Esophagus muscularis mucosa (tissue), 3 donors: ENCODE measurements at regions not wholly inside any gene's neighbourhood (a gene's known extent, or its start where the extent isn't known, plus 50 kb on each side); places are given as distances from the start of the nearest gene placed in this dataset.

ENCODE experiments used
- POLR2AphosphoS5 ChIP-seq, 2 donors: sonication (generic); formaldehyde crosslinking; IDR thresholded peaks; one replicate each; pipeline ENCODE4 v1.6.1; 2017; ENCODE audit warnings: antibody characterized with exemption in 2 of 2
- TF ChIP-seq, protein P1 (sequence below), 3 experiments: fragments of 200-600 bp in 2 of 3; fragments of 450-650 bp in 1 of 3; sonication (generic) in 2 of 3; IDR thresholded peaks; one replicate each; pipeline ENCODE4 v1.5.1; 2017 to 2019; ENCODE audit warnings: antibody characterized with exemption in 3 of 3, mild to moderate bottlenecking in 2 of 3, moderate library complexity in 1 of 3

DNA sequence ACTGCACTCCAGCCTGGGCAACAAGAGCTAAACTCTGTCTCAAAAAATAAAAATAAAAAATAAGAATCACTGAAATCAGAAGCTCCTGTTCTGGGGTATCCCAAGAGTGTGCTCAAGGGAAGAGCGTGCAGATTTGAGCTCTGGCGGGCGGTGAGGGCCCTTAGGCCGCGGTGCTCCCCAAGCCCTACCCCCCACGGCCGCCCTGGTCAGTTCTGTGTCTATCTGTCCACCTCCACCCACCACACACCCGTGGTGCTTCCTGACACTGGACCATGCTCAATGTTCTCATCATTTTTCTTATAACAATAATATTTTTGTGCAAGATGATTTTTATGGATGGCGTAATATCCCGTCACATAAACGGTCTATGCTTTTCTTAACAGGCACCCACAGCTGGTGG lies 71.1 kb downstream of the RTL6 start:
- TF ChIP-seq, protein P1, sequence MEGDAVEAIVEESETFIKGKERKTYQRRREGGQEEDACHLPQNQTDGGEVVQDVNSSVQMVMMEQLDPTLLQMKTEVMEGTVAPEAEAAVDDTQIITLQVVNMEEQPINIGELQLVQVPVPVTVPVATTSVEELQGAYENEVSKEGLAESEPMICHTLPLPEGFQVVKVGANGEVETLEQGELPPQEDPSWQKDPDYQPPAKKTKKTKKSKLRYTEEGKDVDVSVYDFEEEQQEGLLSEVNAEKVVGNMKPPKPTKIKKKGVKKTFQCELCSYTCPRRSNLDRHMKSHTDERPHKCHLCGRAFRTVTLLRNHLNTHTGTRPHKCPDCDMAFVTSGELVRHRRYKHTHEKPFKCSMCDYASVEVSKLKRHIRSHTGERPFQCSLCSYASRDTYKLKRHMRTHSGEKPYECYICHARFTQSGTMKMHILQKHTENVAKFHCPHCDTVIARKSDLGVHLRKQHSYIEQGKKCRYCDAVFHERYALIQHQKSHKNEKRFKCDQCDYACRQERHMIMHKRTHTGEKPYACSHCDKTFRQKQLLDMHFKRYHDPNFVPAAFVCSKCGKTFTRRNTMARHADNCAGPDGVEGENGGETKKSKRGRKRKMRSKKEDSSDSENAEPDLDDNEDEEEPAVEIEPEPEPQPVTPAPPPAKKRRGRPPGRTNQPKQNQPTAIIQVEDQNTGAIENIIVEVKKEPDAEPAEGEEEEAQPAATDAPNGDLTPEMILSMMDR (IDR thresholded peaks at IDR 0.05) = no peak
- TF ChIP-seq POLR2AphosphoS5 (IDR thresholded peaks at IDR 0.05) = no peak
